T-helper 22 cell (primary cell): ENCODE measurements at regions not wholly inside any gene's neighbourhood (a gene's known extent, or its start where the extent isn't known, plus 50 kb on each side); places are given as distances from the start of the nearest gene placed in this dataset.
"Not testable (repeated sequence)": the region's sequence is repeated elsewhere in the genome, so short reads cannot be mapped to it uniquely, and the experiment has no call there.

Source experiments
- DNase-seq: peaks from one replicate; pipeline ENCODE4 v3.0.0-alpha.2; 2020; ENCODE audit warnings: low read depth

DNA sequence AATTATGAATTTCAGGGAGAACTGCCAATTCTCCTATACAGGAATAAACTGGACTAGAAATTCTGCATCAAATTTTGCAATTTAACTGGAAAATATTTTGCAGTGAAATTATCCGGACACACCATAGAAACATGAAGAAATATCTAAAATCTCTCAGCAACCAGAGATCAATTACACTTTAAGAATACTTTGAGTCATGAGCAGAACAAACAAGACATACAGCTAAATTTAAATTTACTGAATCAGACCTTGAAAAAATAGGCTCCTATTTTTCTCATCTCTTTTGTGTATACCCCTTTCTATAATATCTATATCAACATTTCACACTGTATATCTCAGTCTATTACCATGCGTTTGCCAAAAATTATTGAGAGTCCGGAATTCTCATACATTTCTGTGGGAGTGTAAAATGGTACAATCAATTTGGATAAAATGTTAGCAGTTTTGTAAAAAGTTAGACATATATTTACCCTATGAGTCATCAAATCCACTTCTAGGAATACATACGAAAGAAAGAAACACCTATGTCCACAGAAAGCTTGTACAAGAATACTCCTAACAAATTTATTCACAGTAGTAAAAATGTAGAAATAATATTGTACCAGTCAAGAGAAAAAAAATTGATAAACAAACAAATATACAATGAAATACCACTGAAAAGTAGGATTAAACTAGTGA lies 593.1 kb upstream of the NECTIN3 start:
- no peak for DNase-seq

DNA sequence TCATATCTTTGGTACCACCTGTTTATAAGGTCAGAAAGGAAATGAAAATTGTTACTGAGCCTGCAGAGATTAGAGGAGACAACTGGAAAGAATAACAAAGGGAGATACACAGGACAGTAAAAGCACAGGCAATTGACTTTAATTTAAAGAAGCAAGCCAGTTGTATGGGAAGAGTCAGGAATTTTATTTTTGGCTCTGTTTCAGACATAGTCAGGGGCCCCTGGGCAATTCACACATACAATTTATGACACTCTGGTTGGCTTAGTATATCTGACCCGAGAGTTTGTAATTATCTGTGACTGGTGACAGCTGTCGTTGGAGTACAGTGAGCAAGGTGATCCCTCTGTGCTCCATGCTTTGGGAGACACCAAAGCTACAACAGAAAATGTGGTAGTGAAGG lies 591.9 kb upstream of the NECTIN3 start:
- DNase-seq = no peak

DNA sequence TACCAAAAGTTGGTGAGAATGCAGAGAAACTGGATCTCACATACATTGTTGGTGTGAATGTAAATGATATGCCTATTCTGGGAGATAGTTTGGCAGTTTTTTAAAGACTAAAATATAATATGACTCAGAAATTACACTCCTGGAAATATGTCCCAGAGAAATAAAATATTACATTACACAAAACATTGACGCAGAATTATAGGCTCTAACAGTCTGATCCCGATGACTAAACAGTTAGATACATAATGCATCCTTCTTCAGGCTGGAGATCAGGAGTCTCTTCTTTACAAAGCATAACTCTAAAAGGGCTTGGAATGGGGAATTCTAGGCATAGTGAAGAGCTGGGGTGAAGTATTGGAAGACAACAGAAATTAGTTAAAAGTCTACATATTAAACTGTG lies 586.2 kb upstream of the NECTIN3 start:
- DNase-seq = no peak

DNA sequence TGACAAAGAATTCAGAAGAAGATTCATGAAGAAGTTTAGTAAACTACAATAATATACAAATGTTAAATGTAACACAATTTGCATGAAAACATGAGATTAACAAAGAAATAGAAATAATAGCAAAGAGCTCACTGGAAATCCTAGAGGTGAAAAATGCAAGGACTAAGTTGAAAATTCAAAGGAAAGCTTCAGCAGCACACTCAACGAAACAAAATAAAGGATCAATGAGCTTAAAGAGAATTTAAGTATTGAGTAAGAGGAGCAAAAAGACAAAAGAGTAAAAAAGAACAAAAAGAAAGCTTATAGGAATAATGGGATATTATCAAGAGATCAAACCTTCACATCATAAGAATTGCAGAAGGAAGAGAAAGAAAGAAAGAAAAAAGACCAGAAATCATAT lies 583.8 kb upstream of the NECTIN3 start:
- no peak for DNase-seq

GRCh38 chr3:110491413-110491812 lies 580.2 kb upstream of the NECTIN3 start:
- DNase-seq = no peak

DNA sequence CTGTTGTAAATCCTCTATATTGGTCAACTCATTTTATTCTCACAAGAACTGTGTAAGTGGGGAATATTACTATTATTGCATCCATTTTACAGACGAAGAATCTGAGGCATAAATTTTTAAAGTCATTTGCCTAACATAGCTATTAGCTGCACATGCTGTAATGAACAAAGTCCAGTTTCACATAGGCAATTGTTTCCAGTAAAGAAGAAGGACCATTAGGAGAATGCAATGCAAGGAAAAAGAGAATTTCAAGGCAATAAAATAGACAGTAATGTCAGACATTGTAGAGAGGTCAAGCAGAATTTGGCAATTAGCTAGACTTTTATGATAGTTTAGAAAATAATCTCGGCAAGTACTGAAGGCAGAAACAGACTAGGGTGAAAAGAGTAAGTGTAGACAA lies 578.7 kb upstream of the NECTIN3 start:
- DNase-seq = no peak

GRCh38 chr3:110493438-110494092 lies 578.1 kb upstream of the NECTIN3 start:
- DNase-seq = no peak

GRCh38 chr3:110494093-110494490 lies 577.5 kb upstream of the NECTIN3 start:
- no peak for DNase-seq

DNA sequence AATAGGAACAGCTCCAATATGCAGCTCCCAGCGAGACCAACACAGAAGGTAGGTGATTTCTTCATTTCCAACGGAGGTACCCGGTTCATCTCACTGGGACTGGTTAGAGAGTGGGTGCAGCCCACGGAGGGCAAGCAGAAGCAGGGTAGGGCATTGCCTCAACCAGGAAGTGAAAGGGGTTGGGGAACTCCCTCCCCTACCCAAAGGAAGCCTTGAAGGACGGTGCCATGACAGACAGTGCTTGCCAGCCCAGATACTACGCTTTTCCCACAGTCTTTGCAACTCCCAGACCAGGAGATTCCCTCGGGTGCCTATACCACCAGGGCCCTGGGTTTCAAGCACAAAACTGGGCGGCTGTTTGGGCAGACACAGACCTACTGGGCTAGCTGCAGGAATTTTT lies 576.9 kb upstream of the NECTIN3 start:
- no peak for DNase-seq

DNA sequence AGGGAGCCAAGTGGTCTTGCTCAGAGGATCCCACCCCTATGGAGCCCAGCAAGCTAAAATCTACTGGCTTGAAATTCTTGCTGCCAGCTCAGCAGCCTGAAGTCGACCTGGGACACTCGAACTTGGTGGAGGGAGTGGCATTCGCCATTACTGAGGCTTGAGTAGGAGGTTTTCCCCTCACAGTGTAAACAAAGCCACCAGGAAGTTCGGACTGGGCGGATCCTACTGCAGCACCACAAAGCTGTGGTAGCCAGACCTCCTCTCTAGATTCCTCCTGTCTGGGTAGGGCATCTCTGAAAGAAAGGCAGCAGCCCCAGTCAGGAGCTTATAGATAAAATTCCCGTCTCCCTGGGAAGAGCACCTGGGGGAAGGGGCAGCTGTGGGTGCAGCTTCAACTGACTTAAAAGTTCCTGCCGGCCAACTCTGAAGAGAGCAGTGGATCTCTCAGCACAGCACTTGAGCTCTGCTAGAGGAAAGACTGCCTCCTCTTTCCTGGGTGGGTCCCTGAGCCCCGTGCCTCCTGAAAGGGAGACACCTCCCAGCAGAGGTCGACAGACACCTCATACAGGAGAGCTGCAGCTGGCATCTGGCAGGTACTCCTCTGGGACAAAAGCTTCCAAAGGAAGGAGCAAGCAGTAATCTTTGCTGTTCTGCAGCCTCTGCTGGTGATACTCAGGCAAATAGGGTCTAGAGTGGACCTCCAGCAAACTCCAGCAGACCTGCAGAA lies 576.3 kb upstream of the NECTIN3 start:
- no peak for DNase-seq

GRCh38 chr3:110504401-110504800 lies 567.2 kb upstream of the NECTIN3 start:
- no peak for DNase-seq

DNA sequence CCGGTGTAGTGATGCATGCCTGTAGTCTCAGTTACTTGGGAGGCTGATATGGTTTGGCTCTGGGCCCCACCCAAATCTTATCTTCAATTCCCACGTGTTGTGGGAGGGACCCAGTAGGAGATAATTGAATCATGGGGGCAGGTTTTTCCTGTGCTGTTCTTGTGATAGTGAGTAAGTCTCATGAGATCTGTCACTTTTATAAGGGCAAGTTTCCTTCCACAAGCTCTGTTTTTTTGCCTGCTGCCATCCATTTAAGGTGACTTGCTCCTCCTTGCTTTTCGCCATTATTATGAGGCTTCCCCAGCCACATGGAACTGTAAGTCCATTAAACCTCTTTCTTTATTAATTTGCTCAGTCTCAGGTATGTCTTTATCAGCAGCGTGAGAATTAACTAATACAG lies 566.7 kb upstream of the NECTIN3 start:
- DNase-seq = no peak

- no peak for DNase-seq
Observed at GRCh38 chr3:110506890-110507289, 564.7 kb upstream of the NECTIN3 start.

GRCh38 chr3:110507570-110507969 lies 564.0 kb upstream of the NECTIN3 start:
- DNase-seq = not testable (repeated sequence)

DNA sequence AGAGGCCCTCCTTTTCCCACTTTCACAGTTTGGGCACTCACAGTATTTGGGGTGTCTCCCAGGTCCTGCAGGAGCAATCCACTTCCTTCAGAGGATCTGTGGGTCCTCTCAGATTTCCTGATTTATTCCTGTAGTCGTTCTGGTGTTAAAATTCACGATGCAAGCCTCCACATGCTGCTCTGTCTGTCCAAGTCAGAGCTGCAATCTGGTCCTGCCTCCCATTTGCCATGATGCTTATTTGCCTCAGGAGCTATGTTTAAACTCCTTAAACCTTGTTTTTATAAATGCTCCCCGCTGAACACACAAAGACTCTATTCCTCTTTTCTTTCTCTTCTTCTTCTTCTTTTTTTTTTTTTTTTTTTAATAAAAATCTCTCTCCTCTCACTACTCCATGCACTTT lies 558.7 kb upstream of the NECTIN3 start:
- DNase-seq = no peak

GRCh38 chr3:110518031-110518430 lies 553.6 kb upstream of the NECTIN3 start:
- DNase-seq = no peak

- DNase-seq = no peak
Observed at GRCh38 chr3:110519071-110519470, 552.5 kb upstream of the NECTIN3 start.

- no peak for DNase-seq
Observed at GRCh38 chr3:110521019-110521418, 550.6 kb upstream of the NECTIN3 start.

DNA sequence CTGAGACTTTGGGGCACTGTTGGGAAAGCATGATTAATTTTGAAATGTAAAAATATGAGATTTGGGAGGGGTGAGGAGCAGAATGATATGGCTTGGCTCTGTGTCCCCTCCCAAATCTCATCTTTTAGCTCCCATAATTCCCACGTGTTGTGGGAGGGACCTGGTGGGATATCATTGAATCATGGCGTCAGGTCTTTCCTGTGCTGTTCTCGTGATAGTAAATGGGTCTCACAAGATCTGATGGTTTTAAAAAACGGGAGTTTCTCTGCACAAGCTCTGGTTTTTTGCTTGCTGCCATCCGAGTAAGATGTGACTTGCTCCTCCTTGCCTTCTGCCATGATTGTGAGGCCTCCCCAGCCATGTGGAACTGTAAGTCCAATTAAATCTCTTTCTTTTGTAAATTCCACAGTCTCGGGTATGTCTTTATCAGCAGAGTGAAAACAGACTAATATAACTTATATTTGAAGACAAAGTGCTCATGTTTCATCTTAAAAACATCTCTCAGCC lies 546.0 kb upstream of the NECTIN3 start:
- DNase-seq = not testable (repeated sequence)

DNA sequence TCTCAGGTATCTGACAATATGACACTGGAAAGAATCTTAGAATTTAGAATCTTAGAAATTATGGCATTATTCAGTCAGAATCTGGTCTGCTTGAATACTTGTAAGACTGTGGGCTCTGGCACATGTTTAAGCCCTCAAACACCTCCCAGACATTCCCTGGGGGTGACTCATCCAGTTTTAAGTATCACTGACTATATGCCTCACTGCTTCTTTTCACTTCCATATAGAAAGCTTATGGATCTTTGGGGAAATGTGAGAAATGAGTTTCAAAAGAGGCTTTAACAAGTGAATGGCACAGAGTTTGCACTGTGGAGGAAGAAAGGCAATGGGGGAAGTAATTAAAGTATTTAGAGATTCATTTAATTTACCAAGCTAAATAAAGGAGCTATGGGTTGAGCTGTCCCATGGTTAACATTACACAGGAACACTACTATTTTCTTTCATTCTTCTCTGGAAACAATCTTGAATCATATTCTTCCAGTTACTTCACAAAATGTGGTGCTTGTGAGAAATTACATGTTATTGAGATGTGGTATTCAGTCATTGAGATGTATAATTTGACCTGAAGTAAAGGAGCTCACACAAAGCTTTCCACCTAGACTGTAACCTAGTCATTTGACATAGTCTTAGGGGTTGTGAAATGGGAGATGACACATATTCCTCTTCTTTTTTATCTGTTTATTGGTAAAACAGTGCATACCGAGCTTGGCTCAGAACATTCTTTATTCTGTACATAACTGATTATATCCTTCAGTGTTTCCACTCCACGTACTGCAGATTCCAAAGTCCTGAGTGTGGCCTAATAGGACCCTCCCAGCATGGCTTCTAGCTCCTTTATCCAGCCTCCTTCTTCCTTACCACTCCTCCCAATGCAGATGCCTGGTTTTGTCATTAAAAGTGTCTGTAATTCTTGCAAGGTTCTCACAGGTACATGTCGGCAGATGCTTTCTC lies 544.6 kb upstream of the NECTIN3 start:
- no peak for DNase-seq

GRCh38 chr3:110528305-110529121 lies 543.1 kb upstream of the NECTIN3 start:
- no peak for DNase-seq
